Lower lobe of right lung (tissue), 2 donors: ENCODE measurements at regions not wholly inside any gene's neighbourhood (a gene's known extent, or its start where the extent isn't known, plus 50 kb on each side); places are given as distances from the start of the nearest gene placed in this dataset.

ENCODE experiments used
- ATAC-seq, 2 donors: fragments of 200-7000 bp; cut with Tn5 transposase; one replicate each; pipeline ENCODE4 v1.9.1; 2020 to 2022; ENCODE audit warnings: mild to moderate bottlenecking in 2 of 2, moderate library complexity in 2 of 2
- DNase-seq: peaks from one replicate; pipeline ENCODE4 v3.0.0-alpha.2; 2020
- H3K27ac ChIP-seq: fragments of 200-600 bp; one replicate; pipeline ENCODE4 v1.8.0; 2022
- H3K27me3 ChIP-seq: fragments of 200-600 bp; one replicate; pipeline ENCODE4 v1.8.0; 2022; ENCODE audit warnings: low read depth
- H3K36me3 ChIP-seq: fragments of 200-600 bp; one replicate; pipeline ENCODE4 v1.8.0; 2022; ENCODE audit warnings: mild to moderate bottlenecking
- H3K4me1 ChIP-seq: fragments of 200-600 bp; one replicate; pipeline ENCODE4 v1.8.0; 2022
- H3K4me3 ChIP-seq: fragments of 200-600 bp; one replicate; pipeline ENCODE4 v1.8.0; 2022; ENCODE audit warnings: mild to moderate bottlenecking
- H3K9me3 ChIP-seq: fragments of 200-600 bp; one replicate; pipeline ENCODE4 v1.8.0; 2022
- intact Hi-C: fragments of 100-400 bp; cut with DNase I; formaldehyde crosslinking; loops from one replicate; pipeline ENCODE4 v1.11.0; 2022
- TF ChIP-seq, protein P1 (sequence below): fragments of 200-600 bp; IDR thresholded peaks from one replicate; pipeline ENCODE4 v1.8.0; 2022; ENCODE audit warnings: antibody characterized with exemption, mild to moderate bottlenecking
- donor health status: DM: no; HTN: yes; CAD: no; lungs with severe emphysema.

GRCh38 chr13:46947425-46948191 is 50.8 kb upstream of the HTR2A start:
- DNase-seq, result no peak
- Histone ChIP-seq H3K27ac (no peak overlapping the region), H3K36me3 (no peaks in the 10 kb centered on the region), H3K27me3 (no peaks in the 10 kb centered on the region), H3K9me3 (no peaks in the 10 kb centered on the region), H3K4me1 (no peaks in the 10 kb centered on the region), H3K4me3 (no peak overlapping the region)
- no peak for ATAC-seq
- intact Hi-C loops, result no loop called here
- TF ChIP-seq, protein P1, sequence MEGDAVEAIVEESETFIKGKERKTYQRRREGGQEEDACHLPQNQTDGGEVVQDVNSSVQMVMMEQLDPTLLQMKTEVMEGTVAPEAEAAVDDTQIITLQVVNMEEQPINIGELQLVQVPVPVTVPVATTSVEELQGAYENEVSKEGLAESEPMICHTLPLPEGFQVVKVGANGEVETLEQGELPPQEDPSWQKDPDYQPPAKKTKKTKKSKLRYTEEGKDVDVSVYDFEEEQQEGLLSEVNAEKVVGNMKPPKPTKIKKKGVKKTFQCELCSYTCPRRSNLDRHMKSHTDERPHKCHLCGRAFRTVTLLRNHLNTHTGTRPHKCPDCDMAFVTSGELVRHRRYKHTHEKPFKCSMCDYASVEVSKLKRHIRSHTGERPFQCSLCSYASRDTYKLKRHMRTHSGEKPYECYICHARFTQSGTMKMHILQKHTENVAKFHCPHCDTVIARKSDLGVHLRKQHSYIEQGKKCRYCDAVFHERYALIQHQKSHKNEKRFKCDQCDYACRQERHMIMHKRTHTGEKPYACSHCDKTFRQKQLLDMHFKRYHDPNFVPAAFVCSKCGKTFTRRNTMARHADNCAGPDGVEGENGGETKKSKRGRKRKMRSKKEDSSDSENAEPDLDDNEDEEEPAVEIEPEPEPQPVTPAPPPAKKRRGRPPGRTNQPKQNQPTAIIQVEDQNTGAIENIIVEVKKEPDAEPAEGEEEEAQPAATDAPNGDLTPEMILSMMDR, result no peak
